T-helper 17 cell (primary cell): ENCODE measurements at regions not wholly inside any gene's neighbourhood (a gene's known extent, or its start where the extent isn't known, plus 50 kb on each side); places are given as distances from the start of the nearest gene placed in this dataset.

ENCODE experiments used
- ATAC-seq: fragments of 150-1000 bp; cut with Tn5 transposase; 2 replicates; pipeline ENCODE4 v1.10.0; 2021; ENCODE audit warnings: mild to moderate bottlenecking, moderate library complexity
- DNase-seq, 3 donors: peaks; one replicate each; pipeline versions ENCODE4 v3.0.0 to v3.0.0-alpha.2; 2020 to 2021
- H3K9me3 ChIP-seq: one replicate; pipeline ENCODE4 v1.7.0; 2013; ENCODE audit warnings: low read length, mild to moderate bottlenecking; ENCODE audit not compliant: control insufficient read depth, poor library complexity, severe bottlenecking
- H3K27ac Mint-ChIP-seq: one replicate; pipeline ENCODE4 v1.8.0; 2022; ENCODE audit warnings: mild to moderate bottlenecking, moderate library complexity, mixed read lengths
- H3K27me3 Mint-ChIP-seq: one replicate; pipeline ENCODE4 v1.8.0; 2022; ENCODE audit warnings: mixed read lengths
- H3K36me3 Mint-ChIP-seq: one replicate; pipeline ENCODE4 v1.8.0; 2022; ENCODE audit warnings: low read depth, mixed read lengths
- H3K4me1 Mint-ChIP-seq: one replicate; pipeline ENCODE4 v1.8.0; 2022; ENCODE audit warnings: mild to moderate bottlenecking, mixed read lengths
- H3K4me3 Mint-ChIP-seq: one replicate; pipeline ENCODE4 v1.8.0; 2022; ENCODE audit warnings: mild to moderate bottlenecking, moderate library complexity, mixed read lengths

DNA sequence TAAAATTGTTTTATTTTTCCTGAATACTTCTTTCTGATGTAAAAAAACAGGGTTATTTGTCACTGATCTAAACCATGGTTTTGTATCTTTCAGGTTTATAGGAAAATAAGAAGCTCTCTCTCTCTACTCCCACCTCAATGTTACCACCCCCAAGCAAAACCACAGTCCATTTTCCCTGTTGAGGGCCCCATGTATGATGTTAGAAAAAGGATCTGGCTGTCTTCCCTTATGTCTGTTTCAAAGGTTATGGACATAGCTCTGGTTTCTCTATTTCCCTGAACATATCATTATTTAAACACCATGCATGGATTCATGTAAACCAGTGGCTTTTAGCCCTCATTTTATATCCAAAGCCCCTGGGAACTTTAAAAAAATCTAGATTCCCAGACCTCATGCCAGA is 649.0 kb upstream of the TBX3 start:
- no peaks in the 10 kb centered on the region for H3K4me1 Mint-ChIP-seq
- no peak overlapping the region for H3K4me3 Mint-ChIP-seq
- H3K27me3 Mint-ChIP-seq, result no peaks in the 10 kb centered on the region
- no peaks in the 10 kb centered on the region for H3K36me3 Mint-ChIP-seq
- no peak for DNase-seq
- no peaks in the 10 kb centered on the region for H3K9me3 ChIP-seq
- no peak for ATAC-seq
- H3K27ac Mint-ChIP-seq, result no peak overlapping the region

DNA sequence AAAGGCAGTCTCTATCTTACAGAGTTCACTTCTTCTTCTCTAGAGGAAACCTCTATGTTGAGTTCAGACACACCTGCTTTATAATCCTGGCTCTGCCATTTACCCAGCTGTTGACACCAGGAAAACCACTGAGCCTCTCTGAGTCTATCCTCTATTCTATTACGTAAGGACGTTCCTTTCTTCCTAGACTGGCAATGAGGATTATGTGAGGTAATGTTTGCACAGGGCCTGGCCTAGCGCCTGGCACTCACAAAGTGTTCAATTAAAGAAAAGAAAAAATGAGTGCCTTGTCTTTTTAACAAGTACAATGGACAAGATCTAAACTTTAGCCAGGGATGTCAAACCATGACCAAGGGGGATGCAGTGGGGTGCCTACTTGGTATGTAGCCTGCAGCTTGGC is 641.9 kb upstream of the TBX3 start:
- no peaks in the 10 kb centered on the region for H3K27me3 Mint-ChIP-seq
- no peak overlapping the region for H3K4me3 Mint-ChIP-seq
- no peak for DNase-seq
- H3K9me3 ChIP-seq, result no peaks in the 10 kb centered on the region
- no peaks in the 10 kb centered on the region for H3K36me3 Mint-ChIP-seq
- H3K4me1 Mint-ChIP-seq, result no peaks in the 10 kb centered on the region
- no peak overlapping the region for H3K27ac Mint-ChIP-seq
- ATAC-seq, result no peak

DNA sequence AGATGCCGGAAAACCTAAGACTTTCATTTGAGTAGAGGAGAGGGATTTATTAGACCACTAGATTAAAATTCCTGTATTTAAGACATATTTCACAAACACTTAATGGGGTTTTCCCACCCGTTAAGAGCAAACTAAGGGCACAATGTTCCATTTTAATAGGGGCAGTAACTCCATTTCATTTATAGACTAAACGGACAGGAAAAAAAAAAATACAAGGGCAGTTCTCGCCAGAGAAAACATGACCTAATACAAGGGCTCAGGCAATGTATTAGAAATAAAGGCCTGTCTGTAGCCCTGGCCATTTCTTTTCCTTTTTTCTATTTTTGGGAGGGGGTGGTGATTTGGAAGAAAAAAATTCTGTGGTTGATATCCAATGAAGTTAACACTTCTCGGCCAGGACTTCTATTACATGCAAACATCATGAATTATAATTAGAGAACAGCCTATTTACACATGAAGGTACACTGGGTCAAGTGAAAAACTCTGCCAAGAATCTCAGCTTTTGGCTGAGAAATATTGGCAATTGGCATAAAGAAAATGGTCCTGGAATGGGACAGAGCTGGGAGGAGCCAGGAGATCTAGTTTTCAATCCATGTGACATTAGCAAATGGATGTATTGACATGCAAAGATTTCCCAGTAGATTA is 641.1 kb upstream of the TBX3 start:
- H3K4me3 Mint-ChIP-seq, result no peak overlapping the region
- no peak overlapping the region for H3K27ac Mint-ChIP-seq
- no peaks in the 10 kb centered on the region for H3K36me3 Mint-ChIP-seq
- H3K27me3 Mint-ChIP-seq, result no peaks in the 10 kb centered on the region
- ATAC-seq, result no peak
- no peaks in the 10 kb centered on the region for H3K4me1 Mint-ChIP-seq
- no peak for DNase-seq
- no peaks in the 10 kb centered on the region for H3K9me3 ChIP-seq

DNA sequence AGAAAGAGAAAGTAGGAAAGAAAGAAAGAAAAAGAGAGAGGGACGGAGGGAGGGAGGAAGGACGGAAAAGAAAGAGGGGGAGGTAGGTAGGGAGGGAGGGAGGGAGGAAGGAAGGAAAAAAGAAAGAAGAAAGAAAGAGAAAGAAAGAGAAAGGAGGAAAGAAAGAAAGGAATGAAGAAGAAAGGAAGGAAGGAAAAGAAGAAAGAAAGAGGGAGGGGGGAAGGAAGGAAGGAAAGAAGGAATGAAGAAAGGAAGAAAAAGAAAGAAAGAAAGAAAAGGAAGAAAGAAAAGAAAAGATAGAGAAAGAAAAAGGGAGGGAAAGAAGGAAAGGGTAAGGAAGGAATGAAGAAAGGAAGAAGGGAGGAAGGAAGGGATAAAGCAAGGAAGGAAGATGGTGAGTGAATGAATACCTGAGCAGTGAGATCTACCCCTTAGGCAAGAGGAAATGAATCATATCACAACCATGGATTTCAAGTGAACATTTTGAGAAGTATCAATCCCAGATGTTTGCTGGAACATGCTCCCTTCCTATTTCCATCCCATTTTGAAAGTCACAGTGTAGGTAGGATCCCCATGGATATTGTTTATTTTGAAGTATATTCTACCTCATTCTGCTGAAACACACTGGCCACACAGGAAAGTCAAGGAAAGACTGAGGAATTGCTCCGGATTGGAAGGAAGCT is 639.4 kb upstream of the TBX3 start:
- H3K27me3 Mint-ChIP-seq, result no peaks in the 10 kb centered on the region
- DNase-seq (no peak), ATAC-seq (no peak)
- H3K9me3 ChIP-seq, result no peaks in the 10 kb centered on the region
- H3K4me1 Mint-ChIP-seq, result no peaks in the 10 kb centered on the region
- H3K4me3 Mint-ChIP-seq, result no peak overlapping the region
- H3K36me3 Mint-ChIP-seq, result no peaks in the 10 kb centered on the region
- no peak overlapping the region for H3K27ac Mint-ChIP-seq

DNA sequence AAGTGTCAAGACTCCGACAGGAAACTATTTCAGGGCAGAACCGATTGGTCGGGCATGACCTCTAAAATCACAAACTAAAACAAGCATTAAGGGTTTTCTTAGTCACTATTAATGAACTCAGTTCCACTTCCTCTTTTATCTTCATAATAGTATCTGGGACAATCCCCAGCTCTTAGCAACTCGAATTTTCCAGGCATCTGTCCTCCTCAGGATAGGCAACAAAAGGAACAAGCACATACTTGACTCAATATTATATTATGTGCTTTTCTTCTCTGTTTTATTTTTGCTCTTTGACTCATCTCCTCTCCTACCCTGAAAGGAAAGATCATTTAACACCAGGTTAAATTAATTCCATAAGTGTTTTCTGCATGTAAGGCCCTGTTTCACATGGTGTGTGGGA is 638.3 kb upstream of the TBX3 start:
- Mint-ChIP-seq H3K27ac (no peak overlapping the region), H3K4me3 (no peak overlapping the region), H3K27me3 (no peaks in the 10 kb centered on the region), H3K36me3 (no peaks in the 10 kb centered on the region), H3K4me1 (no peaks in the 10 kb centered on the region)
- DNase-seq (no peak), ATAC-seq (no peak)
- H3K9me3 ChIP-seq, result no peaks in the 10 kb centered on the region

DNA sequence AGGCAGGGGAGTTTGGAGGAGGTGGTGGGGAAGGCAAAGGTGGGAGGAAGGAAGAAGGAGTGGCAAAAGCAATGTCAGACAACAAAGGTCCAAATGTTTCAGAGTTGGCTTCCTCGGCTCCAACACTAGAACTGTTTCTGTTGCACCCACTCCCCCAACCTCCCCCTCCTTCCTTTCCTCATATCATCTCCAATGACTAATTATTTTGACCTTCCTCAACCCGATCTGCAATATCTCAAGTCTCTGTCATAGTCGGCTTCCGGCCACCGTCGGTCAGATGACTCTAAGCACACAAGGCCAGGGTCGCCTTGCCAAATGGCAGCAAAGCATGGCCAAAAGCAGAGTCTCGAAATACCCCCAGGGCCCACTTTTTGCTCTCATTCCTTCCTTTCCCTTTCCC is 637.0 kb upstream of the TBX3 start:
- no peaks in the 10 kb centered on the region for H3K9me3 ChIP-seq
- Mint-ChIP-seq H3K27ac (no peak overlapping the region), H3K36me3 (no peaks in the 10 kb centered on the region), H3K4me3 (no peak overlapping the region), H3K27me3 (no peaks in the 10 kb centered on the region), H3K4me1 (no peaks in the 10 kb centered on the region)
- DNase-seq, result no peak
- ATAC-seq, result no peak

DNA sequence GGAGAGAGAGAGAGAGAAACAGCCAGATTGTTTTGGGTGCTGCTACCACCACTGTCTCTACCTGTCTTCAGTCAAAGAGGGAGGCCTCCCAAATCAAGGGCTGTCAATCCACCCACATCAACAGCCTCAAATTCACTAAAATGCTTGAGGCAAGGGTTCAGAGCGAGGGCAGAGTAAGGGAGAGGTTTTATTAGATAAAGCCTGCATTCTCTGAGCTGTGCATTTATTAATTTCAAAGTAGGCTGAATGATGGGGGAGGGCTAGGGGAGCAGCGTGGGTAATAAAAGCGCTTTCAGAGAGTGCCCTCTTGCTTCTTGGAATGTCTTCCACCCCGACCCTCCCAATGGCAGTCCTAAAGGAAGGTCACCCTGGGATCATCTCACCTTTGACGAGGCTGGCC is 636.5 kb upstream of the TBX3 start:
- Mint-ChIP-seq H3K4me1 (no peaks in the 10 kb centered on the region), H3K27me3 (no peaks in the 10 kb centered on the region), H3K27ac (no peak overlapping the region), H3K4me3 (no peak overlapping the region), H3K36me3 (no peaks in the 10 kb centered on the region)
- ATAC-seq, result no peak
- DNase-seq, result no peak
- no peaks in the 10 kb centered on the region for H3K9me3 ChIP-seq

DNA sequence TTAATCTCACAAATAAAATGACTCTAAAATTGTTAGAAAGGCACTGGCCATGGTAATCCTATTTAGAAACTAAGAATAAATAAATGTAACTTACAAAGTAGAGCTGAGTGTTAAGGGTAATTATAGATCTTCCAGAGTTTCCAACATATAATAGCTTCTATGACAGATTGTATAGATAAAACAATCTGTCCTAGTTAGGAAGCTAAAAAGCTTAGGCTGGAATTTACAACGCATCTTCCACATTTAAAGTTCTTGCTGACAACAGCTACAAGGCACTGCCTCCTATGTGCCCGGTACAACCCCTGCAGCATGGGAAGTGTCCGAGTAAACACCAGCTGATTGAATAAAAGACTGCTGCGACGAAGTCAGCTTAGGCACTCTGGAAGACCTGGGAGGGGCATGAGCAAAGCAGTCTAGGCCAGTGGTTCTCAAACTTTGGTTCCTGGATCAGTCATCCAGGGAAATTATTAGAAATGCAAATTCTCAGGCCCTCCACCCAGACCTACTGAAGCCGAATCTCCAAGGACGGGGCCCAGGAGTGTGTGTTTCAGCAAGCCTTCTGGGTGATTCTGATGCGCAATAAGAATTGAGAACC is 635.6 kb upstream of the TBX3 start:
- H3K9me3 ChIP-seq, result no peaks in the 10 kb centered on the region
- DNase-seq (no peak), ATAC-seq (no peak)
- Mint-ChIP-seq H3K27ac (no peak overlapping the region), H3K4me1 (no peaks in the 10 kb centered on the region), H3K4me3 (no peak overlapping the region), H3K27me3 (no peaks in the 10 kb centered on the region), H3K36me3 (no peaks in the 10 kb centered on the region)

DNA sequence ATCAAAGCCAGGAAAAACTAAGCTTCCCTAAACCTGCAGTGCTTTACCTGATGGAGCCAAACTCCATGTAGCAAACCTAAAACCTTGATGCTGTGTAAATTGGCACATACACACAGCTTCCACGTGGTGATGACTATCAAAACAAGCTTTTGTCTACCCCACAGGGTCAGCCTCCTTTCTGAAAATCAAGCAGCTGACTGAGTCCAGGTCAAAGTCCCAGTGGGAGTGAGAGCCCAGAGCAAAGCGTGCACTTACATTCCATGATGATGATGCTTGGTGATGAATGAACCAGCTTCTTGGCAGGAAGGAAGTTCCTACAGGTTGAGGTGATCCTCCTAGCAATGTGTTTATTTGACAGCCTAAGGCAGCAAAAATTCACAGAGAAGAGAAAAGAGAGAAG is 630.0 kb upstream of the TBX3 start:
- peaks cover 2% of the 10 kb centered on the region for H3K9me3 ChIP-seq
- Mint-ChIP-seq H3K27ac (no peak overlapping the region), H3K4me3 (no peak overlapping the region), H3K4me1 (no peaks in the 10 kb centered on the region), H3K27me3 (no peaks in the 10 kb centered on the region), H3K36me3 (no peaks in the 10 kb centered on the region)
- DNase-seq (no peak), ATAC-seq (no peak)

DNA sequence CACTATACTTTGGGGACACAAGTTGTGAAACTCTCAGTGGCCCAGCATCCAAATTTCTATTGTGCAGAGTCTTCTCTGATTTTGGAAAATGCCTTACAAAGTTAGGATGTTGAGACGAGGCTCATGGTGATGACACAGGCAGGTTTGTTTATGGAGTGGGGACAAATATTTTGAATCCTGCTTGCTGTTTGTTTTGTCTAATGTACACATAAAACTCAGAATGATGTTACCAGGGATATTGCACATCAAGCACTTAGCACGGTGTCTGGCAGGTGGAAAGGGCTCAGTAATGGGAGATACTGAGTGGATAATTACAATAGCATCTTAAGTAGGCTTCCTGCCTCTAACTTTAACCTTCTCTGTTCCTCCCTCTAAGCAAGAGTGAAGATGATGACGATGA is 628.9 kb upstream of the TBX3 start:
- ATAC-seq (no peak), DNase-seq (no peak)
- Mint-ChIP-seq H3K27ac (no peak overlapping the region), H3K27me3 (no peaks in the 10 kb centered on the region), H3K4me1 (no peaks in the 10 kb centered on the region), H3K36me3 (no peaks in the 10 kb centered on the region), H3K4me3 (no peak overlapping the region)
- peaks cover 2% of the 10 kb centered on the region for H3K9me3 ChIP-seq

DNA sequence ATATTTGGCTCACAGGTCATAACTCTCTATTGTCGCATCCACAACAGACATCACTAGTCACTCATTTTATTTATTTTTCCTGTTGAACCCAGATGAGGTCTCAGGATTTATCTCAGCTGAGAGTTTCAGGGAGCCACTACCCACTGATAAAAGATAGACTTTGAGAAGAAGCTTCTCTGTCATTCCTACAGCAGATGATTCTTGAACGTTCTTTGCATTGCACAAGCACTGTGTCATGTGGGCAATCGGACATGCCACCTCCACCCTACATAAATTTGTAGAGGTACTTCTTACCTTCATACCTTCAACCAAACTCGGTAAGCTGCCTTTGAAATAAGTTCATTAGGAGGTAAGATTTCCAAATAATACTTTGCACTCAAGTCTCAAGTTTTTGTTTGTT is 627.9 kb upstream of the TBX3 start:
- DNase-seq, result no peak
- Mint-ChIP-seq H3K4me3 (no peak overlapping the region), H3K27ac (no peak overlapping the region), H3K36me3 (no peaks in the 10 kb centered on the region), H3K27me3 (no peaks in the 10 kb centered on the region), H3K4me1 (no peaks in the 10 kb centered on the region)
- ATAC-seq, result no peak
- peaks cover 2% of the 10 kb centered on the region for H3K9me3 ChIP-seq

DNA sequence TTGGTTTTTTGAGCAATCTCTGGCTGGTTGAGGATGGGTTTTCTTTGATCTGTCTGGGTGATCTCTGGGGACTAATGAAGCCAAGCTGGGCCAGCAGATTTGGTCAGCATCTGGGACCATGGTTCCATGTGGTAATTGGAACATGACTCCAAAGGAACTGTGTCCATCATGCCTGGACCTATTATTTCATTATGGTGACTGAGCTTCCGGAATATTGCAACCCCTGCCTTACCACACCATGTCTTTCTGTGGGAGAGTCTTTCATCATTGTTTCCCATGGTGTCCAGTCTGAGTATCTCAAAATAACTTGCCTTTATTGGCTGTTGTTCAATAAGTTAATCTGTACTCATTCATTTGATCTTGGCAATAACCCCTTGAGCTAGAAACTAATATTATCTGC is 624.9 kb upstream of the TBX3 start:
- H3K4me1 Mint-ChIP-seq, result no peaks in the 10 kb centered on the region
- H3K36me3 Mint-ChIP-seq, result no peaks in the 10 kb centered on the region
- H3K4me3 Mint-ChIP-seq, result no peak overlapping the region
- DNase-seq (no peak), ATAC-seq (no peak)
- H3K27ac Mint-ChIP-seq, result no peak overlapping the region
- no peaks in the 10 kb centered on the region for H3K27me3 Mint-ChIP-seq
- no peaks in the 10 kb centered on the region for H3K9me3 ChIP-seq

DNA sequence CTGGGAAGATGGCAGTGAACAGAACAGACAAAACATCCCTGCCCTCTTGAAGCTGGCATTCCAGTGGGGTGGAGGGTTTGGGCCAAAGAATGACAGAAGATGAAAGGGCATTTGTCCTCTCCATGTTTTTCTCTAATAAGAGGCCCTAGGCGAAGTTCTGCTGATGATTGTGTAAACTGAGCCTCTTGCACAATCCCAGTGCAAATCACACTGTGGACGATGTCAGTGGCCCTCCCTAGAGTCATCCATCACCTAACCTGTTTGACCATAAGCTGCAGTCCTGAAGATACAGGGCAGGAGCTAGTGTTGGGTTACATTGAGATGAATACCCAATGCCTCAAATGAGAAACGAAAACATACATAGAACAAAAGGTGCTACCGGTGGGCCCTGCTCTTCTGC is 622.4 kb upstream of the TBX3 start:
- DNase-seq (no peak), ATAC-seq (no peak)
- no peaks in the 10 kb centered on the region for H3K4me1 Mint-ChIP-seq
- H3K4me3 Mint-ChIP-seq, result no peak overlapping the region
- no peaks in the 10 kb centered on the region for H3K36me3 Mint-ChIP-seq
- H3K27ac Mint-ChIP-seq, result no peak overlapping the region
- H3K27me3 Mint-ChIP-seq, result no peaks in the 10 kb centered on the region
- no peaks in the 10 kb centered on the region for H3K9me3 ChIP-seq

DNA sequence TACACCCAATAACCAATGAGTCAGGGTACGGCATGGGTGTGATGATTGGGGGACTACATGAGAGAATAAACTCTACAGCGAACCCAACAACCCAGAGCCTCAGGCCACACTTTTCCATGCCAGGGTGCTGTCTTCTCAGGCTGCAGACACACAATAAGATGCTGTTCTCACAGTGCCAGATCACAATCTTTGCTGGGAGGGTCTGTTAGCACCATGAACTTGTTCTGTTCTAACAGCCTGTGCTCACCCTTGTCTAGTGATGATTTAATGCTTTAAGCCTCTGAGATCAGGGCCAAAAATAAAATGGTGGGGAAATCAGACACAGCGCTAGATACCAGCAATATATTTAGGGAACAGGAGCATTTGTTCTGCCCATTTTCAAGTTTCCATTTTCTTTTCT is 621.9 kb upstream of the TBX3 start:
- DNase-seq (no peak), ATAC-seq (no peak)
- no peak overlapping the region for H3K27ac Mint-ChIP-seq
- no peaks in the 10 kb centered on the region for H3K36me3 Mint-ChIP-seq
- no peaks in the 10 kb centered on the region for H3K4me1 Mint-ChIP-seq
- no peaks in the 10 kb centered on the region for H3K9me3 ChIP-seq
- no peak overlapping the region for H3K4me3 Mint-ChIP-seq
- no peaks in the 10 kb centered on the region for H3K27me3 Mint-ChIP-seq
